AG08396 (cell line): ENCODE measurements at regions not wholly inside any gene's neighbourhood (a gene's known extent, or its start where the extent isn't known, plus 50 kb on each side); places are given as distances from the start of the nearest gene placed in this dataset.
"Not testable (repeated sequence)": the region's sequence is repeated elsewhere in the genome, so short reads cannot be mapped to it uniquely, and the experiment has no call there.

Experiments
- DNase-seq: peaks from one replicate; pipeline ENCODE4 v3.0.0; 2012; ENCODE audit warnings: low spot score, mixed read lengths

- no peak for DNase-seq
These were observed 207.0 kb upstream of the CXCR4 start for GRCh38 chr2:136324966-136325365.

GRCh38 chr2:136323935-136324334, 206.0 kb upstream of the CXCR4 start:
- no peak for DNase-seq

GRCh38 chr2:136323195-136323594, 205.2 kb upstream of the CXCR4 start:
- no peak for DNase-seq

- no peak for DNase-seq
These were observed 204.5 kb upstream of the CXCR4 start for GRCh38 chr2:136322428-136322827.

GRCh38 chr2:136319651-136320050, 201.7 kb upstream of the CXCR4 start:
- DNase-seq, result no peak

GRCh38 chr2:136319237-136319636, 201.3 kb upstream of the CXCR4 start:
- DNase-seq, result no peak

- DNase-seq, result no peak
These were observed 196.3 kb upstream of the CXCR4 start for GRCh38 chr2:136314240-136314639.

- not testable (repeated sequence) for DNase-seq
These were observed 194.6 kb upstream of the CXCR4 start for GRCh38 chr2:136312568-136312967.

GRCh38 chr2:136310797-136311603, 193.1 kb upstream of the CXCR4 start:
- no peak for DNase-seq

- DNase-seq, result no peak
These were observed 192.1 kb upstream of the CXCR4 start for GRCh38 chr2:136310005-136310495.

GRCh38 chr2:136308611-136309010, 190.7 kb upstream of the CXCR4 start:
- DNase-seq, result no peak

- no peak for DNase-seq
These were observed 188.9 kb upstream of the CXCR4 start for GRCh38 chr2:136306836-136307235.

GRCh38 chr2:136305517-136306192, 187.7 kb upstream of the CXCR4 start:
- no peak for DNase-seq

GRCh38 chr2:136301006-136301405, 183.1 kb upstream of the CXCR4 start:
- DNase-seq, result no peak

GRCh38 chr2:136298631-136299030, 180.7 kb upstream of the CXCR4 start:
- DNase-seq, result no peak

- no peak for DNase-seq
These were observed 180.0 kb upstream of the CXCR4 start for GRCh38 chr2:136297994-136298393.

GRCh38 chr2:136297312-136297711, 179.4 kb upstream of the CXCR4 start:
- no peak for DNase-seq

- no peak for DNase-seq
These were observed 177.2 kb upstream of the CXCR4 start for GRCh38 chr2:136295168-136295567.

- DNase-seq, result no peak
These were observed 173.9 kb upstream of the CXCR4 start for GRCh38 chr2:136291871-136292270.

GRCh38 chr2:136290326-136290725, 172.4 kb upstream of the CXCR4 start:
- DNase-seq, result no peak

GRCh38 chr2:136288249-136288648, 170.3 kb upstream of the CXCR4 start:
- DNase-seq, result no peak

GRCh38 chr2:136286423-136286822, 168.5 kb upstream of the CXCR4 start:
- no peak for DNase-seq
